ENCODE measurements at regions not wholly inside any gene's neighbourhood (a gene's known extent, or its start where the extent isn't known, plus 50 kb on each side); places are given as distances from the start of the nearest gene placed in this dataset.

DNA sequence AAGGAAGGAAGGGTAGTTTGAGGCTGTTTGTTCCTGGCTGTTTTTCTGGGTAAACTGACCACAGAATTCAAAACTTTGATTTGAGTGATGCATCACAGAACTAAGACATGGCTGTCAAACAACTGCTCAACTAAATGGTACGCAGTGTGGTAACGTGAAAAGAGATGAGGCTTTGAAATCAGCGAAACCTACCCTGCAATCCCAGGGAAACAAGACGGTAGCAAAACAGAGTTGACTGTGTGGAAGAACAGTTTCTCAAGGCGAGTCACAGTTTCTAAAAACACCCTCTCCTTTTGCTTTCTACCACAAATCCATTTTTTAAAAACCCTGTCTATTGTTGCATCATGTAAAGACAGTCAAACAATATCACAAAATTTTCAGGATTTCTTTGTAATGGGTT is 156.0 kb upstream of the MAF start:
- no peak for DNase-seq (ENCODE audit: low read depth in 3 of 3)

DNA sequence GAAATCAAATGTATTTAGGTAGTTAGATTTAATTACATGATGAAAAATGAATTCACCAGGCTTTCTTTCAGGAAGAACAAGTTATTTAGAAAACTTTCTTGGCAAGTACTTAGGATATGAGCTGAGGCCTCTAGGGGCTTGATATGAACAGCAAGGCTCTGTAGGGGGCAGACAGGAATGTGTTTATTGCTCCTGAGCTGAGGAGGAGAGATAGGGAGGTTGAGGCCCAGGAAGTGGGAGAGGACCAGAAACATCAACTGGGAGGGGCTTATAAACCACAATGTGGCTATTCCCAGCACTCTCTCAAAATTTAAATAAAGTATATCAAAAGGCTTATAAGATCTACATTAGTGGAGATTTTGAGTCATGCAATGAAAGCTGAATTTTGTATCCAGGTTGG is 154.0 kb upstream of the MAF start:
- DNase-seq (ENCODE audit: low read depth in 3 of 3): no peak

DNA sequence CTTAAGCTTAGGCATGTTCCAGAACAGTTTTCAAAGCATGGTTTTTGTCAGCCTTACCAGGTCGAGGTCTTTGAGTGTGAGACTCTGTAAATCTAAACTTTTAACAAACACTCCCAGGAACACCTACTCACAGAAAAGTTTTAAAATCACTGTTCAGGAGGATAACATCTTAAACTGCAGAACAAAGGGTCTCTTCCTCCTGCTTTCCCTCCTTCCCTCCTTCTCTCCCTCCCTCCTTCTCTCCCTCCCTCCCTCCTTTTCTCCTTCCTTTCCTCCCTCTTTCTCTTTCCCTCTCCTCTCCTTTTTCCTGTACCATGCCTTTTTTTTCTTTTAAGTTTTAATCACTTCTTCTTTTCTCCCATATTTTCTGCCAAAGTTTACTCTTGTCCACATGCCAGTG is 153.5 kb upstream of the MAF start:
- DNase-seq (ENCODE audit: low read depth in 3 of 3): no peak

DNA sequence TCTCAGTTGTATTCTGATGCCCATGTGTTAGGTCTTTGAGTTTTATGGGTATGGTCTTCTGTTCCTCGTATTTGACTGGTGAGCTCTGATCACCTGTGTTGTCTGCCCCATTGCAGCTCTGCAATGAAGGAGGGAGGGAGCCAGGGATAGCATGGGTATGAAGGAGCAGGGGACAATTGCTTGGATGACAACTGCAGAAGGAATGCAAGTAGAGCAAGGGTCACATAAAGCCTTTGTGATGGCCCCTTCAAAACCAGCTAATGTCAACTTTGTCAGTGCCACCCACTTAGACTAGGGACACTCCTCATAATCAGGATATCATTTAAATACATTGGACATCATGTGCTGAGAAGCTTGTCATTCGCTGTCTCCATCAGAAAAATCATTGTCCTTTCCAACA is 152.7 kb upstream of the MAF start:
- DNase-seq (ENCODE audit: low read depth in 3 of 3): no peak

DNA sequence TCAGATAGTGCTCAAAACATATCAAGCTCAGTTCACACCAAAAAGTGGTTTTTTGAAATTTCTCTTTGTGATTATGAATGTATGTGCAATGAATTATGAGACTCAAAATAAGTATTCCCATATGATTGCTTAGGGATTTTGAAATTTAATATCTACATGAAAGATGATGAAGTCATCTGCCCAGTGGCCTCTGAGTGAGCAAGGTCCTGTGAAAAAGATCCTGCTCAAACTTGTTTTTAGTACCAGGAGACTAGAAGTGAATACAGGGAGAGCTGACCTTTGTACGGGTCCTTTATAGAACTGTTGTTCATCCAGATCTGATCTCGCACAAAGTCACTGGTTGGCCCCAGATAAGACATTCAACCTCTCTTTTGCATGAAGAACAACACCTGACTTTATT is 151.9 kb upstream of the MAF start:
- DNase-seq (ENCODE audit: low read depth in 3 of 3): no peak

DNA sequence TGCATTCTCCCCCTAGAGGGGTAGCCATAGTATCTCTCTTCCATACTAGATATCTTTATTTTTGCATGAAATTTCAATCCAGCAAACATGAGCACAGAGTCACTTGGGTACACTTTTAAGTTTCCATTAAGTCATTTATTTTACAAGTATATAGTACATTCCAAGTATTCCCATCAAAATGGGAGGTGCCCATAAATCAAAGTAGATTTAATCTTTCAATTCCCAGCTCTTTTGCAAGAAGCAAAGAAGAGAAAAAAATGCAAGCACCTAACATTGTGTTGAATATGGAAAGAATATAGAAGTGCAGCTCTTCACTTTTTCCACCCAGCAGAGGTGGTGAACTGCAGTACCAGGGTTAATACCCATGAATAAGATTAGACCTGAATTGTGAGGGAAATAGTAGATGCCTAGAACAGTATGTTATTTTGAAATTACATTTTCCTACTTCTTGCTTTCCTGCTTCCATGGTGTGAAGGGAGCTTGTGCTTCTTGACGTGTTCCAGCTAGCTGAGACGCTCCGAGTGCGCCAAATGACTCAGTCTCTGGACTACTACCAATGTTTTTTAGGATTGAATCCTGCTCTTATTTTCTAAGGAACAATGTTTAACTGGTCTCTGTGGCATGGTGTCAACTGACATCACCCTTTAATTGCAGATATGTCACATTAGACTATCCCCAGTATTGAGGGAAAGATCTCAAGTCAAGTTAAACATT is 151.1 kb upstream of the MAF start:
- DNase-seq (ENCODE audit: low read depth in 3 of 3): no peak

DNA sequence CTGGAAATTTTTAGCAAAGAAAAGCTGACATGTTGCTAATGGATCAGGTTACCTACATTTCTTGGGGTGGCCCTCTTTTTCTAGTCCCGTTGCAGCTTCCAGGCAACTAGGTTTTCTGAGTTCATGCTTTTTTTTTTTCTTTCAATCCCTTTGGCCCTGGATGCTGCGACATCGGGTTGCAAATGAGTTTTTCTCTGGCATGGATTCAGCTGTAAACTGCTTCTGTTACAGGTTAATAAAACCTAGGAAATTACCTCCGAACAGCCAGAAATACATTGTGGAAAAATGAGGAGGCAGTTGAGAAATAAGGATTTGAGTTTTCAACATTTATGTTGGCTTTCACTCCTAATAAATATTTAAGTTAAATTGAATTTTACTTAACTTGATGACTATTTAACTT is 149.8 kb upstream of the MAF start:
- DNase-seq (ENCODE audit: low read depth in 3 of 3): no peak

DNA sequence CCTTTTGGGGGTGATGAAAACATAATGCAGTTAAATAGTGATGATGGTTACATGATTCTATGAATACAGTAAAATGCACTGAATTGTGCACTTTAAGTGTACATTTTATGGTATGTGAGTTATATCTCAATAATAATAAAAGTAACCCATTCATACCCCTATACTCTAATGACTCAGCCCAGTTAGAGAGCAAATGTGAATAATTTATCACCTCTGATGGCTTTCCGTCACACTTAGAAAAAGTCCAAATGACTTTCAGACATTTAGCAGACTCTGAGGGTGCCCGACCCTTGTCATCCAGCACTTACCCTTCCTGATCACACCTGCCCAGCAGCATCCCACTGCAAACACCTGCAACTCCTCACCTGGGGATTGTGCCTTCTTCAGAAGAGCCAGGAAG is 148.1 kb upstream of the MAF start:
- no peak for DNase-seq (ENCODE audit: low read depth in 3 of 3)

DNA sequence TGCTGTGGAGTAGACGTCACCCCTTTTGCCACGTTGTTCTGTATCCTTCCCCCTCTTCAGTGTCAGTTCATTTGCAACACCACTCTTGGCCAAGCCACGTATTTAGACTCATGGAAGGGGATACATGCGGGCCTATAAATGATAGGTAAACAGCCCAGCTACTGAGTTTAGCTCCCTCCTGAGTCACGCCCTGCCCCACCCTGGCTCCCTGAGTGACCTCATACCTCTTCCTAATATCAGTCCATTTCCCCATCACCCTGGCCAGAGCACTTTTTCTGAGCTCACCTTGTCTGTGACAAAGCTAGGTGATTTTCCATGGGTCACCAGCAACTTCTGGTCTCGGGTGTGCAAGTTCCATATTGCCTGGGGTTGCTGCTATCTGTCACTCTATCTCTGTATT is 147.2 kb upstream of the MAF start:
- no peak for DNase-seq (ENCODE audit: low read depth in 3 of 3)

DNA sequence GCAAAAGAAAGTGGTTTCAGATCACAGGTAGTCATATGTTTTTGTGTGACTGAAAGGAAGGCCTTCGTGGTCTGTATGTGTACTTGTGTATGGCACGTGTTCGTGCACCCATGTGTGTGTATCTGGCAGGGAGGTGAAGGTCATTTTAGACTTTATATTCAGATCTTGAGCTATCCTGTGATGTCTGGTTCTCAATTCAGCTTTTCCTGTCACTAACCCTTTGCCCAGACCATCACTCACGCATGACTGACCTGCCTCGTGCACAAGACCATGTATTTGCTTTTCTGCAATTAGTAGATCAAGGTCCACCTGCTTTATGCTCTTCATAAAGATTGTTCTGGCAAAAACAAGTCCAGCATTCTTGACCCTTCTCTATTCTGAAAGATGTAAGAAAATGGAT is 139.7 kb upstream of the MAF start:
- no peak for DNase-seq (ENCODE audit: low read depth in 3 of 3)

DNA sequence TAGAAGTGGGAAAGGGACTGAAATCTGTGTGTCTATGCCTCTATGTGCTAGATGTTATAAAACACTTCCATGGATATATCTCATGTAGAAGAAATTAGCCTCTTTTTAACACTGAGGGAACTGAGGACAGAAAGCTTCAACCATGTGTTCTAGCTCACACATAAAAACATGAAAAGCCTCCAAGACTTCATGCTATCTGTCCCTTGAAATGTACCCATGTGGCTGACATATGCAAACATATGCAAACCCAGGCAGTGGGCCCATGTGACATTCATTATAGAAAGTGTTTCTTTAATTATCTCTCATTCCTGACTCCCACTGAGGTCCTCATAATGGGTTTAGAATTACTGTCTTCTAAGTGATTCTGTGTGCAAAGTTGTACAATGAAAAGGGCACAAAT is 134.7 kb upstream of the MAF start:
- DNase-seq (ENCODE audit: low read depth in 3 of 3): no peak

DNA sequence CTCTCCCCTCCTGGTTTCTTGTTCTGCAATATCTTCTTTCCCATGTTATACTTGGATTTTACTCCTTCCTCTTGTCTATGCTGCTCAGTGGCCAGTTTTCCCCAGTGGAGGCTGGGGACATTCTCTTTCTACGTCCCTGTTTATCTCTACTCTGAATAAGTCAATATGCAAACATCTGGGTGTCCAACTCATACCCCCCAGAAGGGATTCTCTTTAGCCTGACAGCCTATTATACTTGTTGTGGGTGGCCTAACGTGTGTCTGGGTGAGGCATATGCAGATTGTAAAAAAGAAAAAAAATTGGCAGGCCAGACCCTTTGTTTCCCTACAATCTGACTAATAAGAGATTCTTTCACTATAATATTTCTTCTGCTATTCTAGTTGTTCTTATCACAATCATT is 134.2 kb upstream of the MAF start:
- no peak for DNase-seq (ENCODE audit: low read depth in 3 of 3)

DNA sequence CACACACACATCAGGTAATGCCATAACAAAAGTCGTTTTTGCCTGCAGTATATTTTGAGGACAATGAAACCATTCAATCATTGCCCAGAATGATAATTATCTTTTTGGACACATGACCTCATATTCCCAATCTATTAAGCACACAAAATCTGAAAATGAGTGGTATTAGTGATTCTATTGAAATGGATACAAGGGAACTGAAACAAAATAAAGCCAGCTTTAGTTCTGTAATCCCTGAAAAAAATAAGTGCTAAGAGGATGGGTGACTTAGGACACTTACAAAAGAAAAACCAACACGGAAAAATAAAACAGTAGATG is 128.3 kb upstream of the MAF start:
- no peak for DNase-seq (ENCODE audit: low read depth in 3 of 3)

DNA sequence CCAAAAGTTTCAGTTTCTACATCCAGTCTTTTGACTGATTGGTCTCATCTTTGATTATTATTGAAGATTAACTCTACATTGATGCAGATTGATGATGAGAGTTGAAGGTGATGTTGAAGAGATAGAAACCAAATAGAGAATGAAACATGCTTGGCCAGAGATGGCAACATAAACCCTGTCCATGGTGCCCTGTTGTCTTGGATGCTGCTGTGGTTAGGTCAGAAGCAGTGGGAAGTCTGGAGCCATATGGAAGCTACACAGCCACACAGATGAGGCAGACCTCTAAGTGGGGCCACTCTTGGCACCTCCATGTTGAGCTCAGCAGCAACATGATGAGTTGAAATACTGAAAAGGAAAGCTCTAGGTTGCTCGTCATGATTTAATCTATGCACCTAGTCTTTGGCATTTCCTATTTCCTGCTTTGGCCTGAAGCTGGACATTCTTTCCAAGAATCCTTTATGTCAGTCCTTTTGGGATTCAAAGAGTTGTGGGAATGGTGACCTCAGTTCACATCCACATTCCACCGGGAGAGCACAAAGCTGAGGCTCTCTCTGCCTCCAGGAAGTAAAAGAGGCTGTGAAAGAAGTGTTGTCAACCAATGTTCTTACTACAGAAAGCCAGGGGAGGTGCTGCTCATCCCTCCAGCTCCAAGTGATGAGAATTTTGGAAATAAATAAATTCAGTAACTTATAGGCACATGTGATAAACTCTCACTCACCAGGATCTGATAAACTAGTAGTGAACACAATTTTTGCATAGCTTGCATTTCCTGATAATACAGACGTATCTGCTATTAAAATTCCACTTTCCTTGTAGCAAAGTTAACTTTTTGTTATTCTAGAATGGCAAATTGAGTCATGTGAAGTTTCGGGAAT is 127.7 kb upstream of the MAF start:
- no peak for DNase-seq (ENCODE audit: low read depth in 3 of 3)

DNA sequence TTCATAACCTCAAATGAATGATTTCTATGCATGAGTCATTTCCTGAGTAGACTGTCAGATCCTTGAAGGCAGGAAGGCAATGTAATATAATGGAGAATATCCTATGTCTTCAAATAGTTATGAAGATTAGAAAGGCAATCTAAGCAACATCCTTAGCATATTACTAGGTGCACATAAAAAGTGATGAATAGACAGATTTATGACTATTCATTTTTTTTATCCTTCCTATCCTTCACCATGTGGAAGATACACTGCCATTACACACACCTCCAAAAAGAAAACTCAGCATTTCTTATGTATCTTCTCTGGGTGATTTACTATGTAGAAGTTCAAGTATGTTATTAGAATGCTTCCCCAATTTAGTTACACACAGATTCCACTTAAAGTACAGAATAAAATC is 126.4 kb upstream of the MAF start:
- DNase-seq (ENCODE audit: low read depth in 3 of 3): no peak

DNA sequence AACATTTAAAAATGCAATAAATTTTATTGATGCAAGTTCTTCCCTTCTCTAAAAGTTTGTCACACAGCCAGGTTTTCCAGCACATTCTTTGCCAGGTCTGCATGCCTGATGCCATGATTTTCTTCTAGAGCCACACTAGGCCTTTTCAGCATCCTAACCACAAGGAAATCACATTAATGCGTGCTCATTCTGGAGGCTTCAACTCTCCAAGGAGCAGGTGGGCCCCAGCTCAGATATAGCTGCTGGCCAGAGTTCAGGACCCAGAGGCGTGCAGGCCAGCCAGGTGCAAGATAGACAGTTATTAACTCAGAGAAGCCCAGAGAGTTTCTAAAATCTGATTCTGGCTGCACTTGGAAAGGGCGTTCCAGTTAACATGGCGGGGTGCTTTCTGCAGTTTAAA is 124.5 kb upstream of the MAF start:
- DNase-seq (ENCODE audit: low read depth in 3 of 3): no peak

DNA sequence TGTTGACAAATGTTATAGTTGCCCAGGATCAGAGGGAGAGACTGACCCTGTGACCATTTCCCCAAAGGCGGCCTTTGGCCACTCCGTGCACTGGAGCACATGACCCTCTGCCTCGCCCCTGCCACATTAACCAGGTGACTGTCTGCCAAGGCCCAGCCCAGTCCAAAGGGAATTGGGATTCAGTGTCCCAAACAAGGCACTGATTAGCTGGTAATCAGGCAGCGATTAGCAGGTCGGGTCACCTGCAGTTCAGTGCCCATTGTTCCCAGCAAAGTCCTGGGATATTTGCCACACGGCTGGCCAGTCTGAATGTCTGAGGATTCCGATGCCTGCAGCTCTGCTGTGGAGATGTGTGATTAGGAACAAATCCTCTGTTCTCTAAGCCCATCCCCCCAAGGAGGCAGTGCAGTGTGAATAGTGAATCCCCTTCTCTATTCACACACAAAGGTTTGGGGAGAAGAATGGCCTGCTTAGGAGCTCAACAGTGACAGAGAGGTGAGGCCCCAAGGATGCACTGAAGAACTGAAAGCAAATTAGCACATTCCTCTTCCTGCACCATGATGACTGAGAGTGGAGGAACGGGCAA is 123.1 kb upstream of the MAF start:
- no peak for DNase-seq (ENCODE audit: low read depth in 3 of 3)

DNA sequence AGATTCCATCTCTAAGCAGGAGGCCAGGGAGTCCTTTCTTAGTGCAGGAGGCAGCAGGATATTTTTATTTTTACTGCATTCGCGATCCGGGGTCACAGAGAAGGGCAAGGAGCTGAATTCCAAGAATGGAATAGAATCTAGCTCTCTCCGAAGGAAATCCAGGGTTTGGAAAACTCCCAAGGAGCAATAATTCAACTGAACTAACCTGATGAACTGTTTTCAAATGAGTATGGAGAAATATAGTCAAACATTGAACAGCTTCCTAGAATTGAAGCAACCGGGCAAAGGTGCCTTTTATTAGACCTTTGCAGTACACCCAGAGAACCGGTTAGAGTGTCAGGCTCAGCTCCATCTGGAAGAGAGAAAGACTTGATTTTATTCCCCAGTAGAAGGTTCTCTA is 120.7 kb upstream of the MAF start:
- DNase-seq (ENCODE audit: low read depth in 3 of 3): no peak

DNA sequence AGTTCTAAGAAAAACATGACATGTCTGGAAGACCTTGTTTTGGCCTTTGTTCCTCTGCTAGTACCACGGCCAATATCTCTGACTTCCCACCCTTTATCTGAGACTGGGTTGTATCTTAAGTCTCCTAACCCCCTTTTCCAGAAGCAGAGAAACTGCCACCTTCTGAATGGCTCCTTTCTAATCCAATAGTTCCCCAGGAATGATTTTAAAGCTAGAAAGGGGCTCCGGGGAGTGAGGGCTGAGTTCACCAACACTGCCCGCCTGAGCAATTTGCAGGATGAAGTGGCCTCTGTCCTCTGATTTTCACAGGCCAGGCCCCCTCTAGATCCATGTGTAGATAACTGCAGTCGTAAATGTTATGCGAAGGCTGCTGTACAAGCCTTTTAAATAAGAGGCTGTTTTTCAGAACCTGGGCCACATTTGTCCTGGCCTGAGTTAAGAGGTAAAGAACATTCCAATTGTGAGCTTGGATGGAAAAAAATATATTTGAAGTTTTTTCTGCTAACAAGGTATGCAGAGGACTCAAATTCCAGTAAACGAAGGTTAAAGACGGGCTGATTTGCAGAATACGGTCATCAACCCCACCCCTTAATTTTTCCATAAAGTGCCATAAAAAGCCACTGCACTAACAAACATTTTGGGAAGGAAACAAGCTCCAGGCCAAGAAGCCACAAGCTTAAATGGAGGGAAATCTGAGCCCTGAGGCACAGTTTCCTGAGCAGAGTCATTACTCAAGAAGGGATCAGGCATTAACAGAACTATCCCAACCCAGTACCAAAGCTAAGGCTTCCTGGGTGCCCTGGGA is 117.0 kb upstream of the MAF start:
- DNase-seq (ENCODE audit: low read depth in 3 of 3): no peak

DNA sequence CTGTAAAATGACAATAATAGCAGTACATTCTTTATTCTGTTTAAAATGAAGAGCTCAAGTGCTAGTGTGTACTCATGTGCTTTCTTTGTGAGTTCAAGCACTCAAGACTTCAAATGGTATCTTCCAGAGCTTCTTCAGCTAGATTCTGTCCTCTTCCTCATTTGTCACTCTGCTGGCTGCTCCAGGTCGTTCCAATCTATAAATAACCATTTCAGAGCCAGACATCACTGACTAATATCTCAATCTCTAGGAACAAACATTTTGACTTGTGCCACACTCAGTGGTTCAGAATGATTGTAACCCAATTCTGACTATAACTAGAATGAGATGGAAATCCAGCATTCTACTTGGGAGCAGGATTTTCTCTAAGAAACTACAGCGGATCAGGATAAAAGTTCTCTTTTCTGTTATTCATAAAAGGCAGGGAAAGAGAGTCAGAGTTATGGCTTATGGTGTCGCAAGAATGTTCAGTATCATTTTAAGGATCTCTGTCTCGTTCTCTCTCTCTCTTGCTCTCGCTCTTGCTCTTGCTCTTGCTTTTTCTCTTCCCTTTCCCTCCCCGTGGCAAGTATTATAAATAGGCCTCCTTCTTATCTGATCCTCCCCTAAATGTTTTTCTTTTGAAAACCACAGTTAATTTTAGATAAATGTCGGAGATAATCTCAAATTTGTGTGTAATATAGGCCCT is 116.3 kb upstream of the MAF start:
- DNase-seq (ENCODE audit: low read depth in 3 of 3): no peak

DNA sequence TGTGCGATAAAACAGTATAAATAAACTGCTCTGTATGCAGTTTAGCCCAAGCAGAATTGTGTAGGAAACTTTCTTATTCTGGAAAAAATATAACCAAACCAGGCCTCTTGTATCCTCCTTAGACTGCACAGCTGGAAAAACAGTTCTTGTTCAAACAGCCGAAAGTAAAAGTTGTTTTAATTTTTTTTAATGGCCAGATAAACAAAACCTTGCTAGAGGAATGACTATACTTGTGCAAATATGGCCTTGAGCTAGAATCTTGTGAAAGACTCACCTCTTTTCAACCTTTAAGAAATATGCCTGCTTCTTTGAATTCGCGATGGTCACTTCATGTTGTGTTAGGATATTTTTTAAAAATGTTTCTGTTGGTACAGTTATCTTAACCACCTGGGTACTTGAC is 114.5 kb upstream of the MAF start:
- DNase-seq (ENCODE audit: low read depth in 3 of 3): no peak

DNA sequence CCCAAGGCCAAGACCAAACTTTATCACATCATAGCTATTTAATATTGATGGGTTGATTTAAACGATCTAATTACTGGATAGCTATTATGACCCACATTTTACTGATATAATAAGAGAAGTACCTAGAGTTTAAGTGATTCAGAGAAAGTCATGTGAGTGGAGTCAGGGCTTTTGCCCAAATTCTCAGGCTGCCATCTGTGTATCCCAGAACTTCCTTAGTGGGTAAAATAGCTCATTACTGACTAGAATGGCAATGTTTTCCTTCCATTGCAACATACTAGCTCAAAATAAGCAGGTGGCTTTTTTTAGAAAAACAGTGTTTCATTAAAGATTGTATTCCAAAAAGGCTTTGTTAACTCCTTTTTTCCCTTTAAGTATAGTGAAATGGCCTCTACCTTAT is 113.9 kb upstream of the MAF start:
- DNase-seq (ENCODE audit: low read depth in 3 of 3): no peak

Data from stimulated activated CD4-positive, alpha-beta T cell treated with anti-CD3 and anti-CD28 coated beads, TNF-alpha, amount 100 ng/mL, for 48 hours (primary cell).